HL-60 (cell line): ENCODE measurements at regions not wholly inside any gene's neighbourhood (a gene's known extent, or its start where the extent isn't known, plus 50 kb on each side); places are given as distances from the start of the nearest gene placed in this dataset.

Experiments
- DNase-seq, 2 experiments: peaks; one replicate each; pipeline ENCODE4 v3.0.0-alpha.2; 2010 to 2020; ENCODE audit warnings: low read depth in 1 of 2, low spot score in 1 of 2
- H3K27ac ChIP-seq: fragments of 250-450 bp; sonication (Bioruptor Pico); replicated peaks from 2 replicates; pipeline ENCODE4 v1.5.1; 2020; ENCODE audit warnings: mild to moderate bottlenecking, moderate library complexity
- H3K27me3 ChIP-seq: fragments of 250-450 bp; sonication (Bioruptor Pico); 2 replicates; pipeline ENCODE4 v1.5.1; 2021; ENCODE audit warnings: mild to moderate bottlenecking, moderate library complexity; ENCODE audit not compliant: insufficient read depth, poor library complexity, severe bottlenecking
- H3K4me3 ChIP-seq: replicated peaks from 2 replicates; pipeline ENCODE4 v1.5.1; 2011; ENCODE audit warnings: mild to moderate bottlenecking, control low read depth, low read length; ENCODE audit not compliant: insufficient read depth
- GABPA ChIP-seq: IDR thresholded peaks from 2 replicates; pipeline ENCODE4 v1.6.1; 2012; ENCODE audit warnings: low read depth
- POLR2AphosphoS5 ChIP-seq: IDR thresholded peaks from 2 replicates; pipeline ENCODE4 v1.6.1; 2012; ENCODE audit warnings: low read depth
- SPI1 ChIP-seq: IDR thresholded peaks from 2 replicates; pipeline ENCODE4 v1.6.1; 2012; ENCODE audit warnings: low read depth, mild to moderate bottlenecking, borderline replicate concordance
- TF ChIP-seq, protein P1 (sequence below): IDR thresholded peaks from 2 replicates; pipeline ENCODE4 v1.6.1; 2012; ENCODE audit warnings: low read depth; ENCODE audit not compliant: insufficient replicate concordance
- TF ChIP-seq, protein P2 (sequence below): IDR thresholded peaks from one replicate; pipeline ENCODE4 v1.5.1; 2011; ENCODE audit warnings: low read length, control low read depth, inconsistent platforms; ENCODE audit not compliant: insufficient read depth

DNA sequence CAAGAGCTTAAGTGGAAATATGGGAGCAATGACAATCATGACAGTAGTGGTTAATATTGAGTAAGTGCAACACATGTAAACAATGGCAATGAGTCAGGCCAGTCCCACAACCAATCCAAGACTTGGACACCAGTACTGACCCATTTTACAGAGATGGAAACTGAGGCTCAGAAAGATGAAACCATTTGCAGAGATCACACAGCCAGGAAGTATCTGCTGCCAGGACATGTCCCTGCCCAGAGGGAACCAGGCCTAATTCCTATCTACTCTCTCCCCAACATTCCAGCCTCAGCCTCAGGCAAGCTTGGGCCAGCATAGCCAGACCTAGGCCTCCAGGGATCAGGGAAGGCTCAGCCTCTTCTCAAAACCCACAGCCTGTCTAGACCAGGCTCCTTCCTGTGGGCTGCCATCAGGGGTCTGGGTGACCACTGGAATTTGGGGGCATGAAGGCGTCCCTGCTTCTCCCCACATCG is 395.1 kb downstream of the MN1 start:
- H3K4me3 ChIP-seq, result no peak overlapping the region
- H3K27ac ChIP-seq, result no peak overlapping the region
- H3K27me3 ChIP-seq, result no peaks in the 10 kb centered on the region
- no peak for DNase-seq
- TF ChIP-seq GABPA (no peak), POLR2AphosphoS5 (no peak), SPI1 (no peak)
- TF ChIP-seq, protein P1, sequence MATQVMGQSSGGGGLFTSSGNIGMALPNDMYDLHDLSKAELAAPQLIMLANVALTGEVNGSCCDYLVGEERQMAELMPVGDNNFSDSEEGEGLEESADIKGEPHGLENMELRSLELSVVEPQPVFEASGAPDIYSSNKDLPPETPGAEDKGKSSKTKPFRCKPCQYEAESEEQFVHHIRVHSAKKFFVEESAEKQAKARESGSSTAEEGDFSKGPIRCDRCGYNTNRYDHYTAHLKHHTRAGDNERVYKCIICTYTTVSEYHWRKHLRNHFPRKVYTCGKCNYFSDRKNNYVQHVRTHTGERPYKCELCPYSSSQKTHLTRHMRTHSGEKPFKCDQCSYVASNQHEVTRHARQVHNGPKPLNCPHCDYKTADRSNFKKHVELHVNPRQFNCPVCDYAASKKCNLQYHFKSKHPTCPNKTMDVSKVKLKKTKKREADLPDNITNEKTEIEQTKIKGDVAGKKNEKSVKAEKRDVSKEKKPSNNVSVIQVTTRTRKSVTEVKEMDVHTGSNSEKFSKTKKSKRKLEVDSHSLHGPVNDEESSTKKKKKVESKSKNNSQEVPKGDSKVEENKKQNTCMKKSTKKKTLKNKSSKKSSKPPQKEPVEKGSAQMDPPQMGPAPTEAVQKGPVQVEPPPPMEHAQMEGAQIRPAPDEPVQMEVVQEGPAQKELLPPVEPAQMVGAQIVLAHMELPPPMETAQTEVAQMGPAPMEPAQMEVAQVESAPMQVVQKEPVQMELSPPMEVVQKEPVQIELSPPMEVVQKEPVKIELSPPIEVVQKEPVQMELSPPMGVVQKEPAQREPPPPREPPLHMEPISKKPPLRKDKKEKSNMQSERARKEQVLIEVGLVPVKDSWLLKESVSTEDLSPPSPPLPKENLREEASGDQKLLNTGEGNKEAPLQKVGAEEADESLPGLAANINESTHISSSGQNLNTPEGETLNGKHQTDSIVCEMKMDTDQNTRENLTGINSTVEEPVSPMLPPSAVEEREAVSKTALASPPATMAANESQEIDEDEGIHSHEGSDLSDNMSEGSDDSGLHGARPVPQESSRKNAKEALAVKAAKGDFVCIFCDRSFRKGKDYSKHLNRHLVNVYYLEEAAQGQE, result no peak
- TF ChIP-seq, protein P2, sequence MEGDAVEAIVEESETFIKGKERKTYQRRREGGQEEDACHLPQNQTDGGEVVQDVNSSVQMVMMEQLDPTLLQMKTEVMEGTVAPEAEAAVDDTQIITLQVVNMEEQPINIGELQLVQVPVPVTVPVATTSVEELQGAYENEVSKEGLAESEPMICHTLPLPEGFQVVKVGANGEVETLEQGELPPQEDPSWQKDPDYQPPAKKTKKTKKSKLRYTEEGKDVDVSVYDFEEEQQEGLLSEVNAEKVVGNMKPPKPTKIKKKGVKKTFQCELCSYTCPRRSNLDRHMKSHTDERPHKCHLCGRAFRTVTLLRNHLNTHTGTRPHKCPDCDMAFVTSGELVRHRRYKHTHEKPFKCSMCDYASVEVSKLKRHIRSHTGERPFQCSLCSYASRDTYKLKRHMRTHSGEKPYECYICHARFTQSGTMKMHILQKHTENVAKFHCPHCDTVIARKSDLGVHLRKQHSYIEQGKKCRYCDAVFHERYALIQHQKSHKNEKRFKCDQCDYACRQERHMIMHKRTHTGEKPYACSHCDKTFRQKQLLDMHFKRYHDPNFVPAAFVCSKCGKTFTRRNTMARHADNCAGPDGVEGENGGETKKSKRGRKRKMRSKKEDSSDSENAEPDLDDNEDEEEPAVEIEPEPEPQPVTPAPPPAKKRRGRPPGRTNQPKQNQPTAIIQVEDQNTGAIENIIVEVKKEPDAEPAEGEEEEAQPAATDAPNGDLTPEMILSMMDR, result no peak

DNA sequence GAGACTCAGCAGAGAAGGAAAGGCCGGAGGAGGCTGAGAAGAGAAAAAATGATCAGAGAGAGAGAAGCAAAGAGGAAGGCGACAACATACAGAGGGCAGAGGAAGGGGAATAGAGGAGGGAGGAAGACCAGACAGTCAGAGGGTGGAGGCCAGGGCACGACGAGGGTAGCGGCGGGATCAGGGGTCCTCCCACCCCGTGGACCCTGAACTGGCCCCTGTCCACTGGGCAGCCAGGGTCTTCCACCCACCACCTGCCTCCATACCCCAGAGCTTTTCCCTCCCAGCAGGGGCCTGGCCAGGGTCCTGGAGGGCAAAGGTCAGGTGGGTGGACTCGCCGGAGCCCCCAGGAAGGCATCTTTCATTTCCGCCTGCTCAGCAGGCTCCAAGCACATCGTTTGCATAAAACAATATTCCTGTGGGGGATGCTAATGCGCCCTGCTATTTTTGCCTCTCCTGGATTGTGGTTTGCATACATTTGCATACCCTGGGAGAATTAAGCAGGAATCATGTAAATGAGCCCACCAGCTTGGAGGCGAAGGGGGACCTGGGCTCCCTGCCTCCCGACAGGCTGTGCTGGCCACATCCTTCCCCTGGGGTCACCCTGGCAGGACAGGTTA is 394.1 kb downstream of the MN1 start:
- H3K27me3 ChIP-seq, result no peaks in the 10 kb centered on the region
- TF ChIP-seq, protein P2, result no peak
- TF ChIP-seq GABPA (no peak), SPI1 (no peak), POLR2AphosphoS5 (no peak)
- TF ChIP-seq, protein P1, result no peak
- H3K4me3 ChIP-seq, result no peak overlapping the region
- no peak overlapping the region for H3K27ac ChIP-seq
- no peak for DNase-seq

DNA sequence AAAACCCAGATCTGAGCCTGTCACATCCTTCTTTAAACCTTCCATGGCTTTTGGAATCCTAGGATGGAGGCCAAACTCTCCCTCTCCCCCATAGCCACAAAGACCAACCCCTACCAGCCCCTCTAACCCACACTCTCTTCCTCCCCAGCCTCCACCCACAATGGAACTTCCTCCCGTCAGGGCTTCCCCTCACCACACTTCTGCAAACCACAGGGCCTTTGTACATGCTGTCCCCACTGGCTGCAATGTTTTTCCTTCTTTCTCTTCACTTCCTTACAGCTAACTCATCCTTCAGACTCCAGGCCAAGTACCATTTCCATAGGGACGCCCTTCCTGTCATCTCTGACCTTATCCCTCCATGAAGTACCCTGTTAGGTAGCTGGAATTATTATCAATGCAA is 393.5 kb downstream of the MN1 start:
- Histone ChIP-seq H3K27ac (no peak overlapping the region), H3K4me3 (no peak overlapping the region), H3K27me3 (no peaks in the 10 kb centered on the region)
- no peak for DNase-seq
- TF ChIP-seq POLR2AphosphoS5, result no peak
- TF ChIP-seq GABPA, result no peak
- TF ChIP-seq, protein P2, result no peak
- TF ChIP-seq SPI1, result no peak

DNA sequence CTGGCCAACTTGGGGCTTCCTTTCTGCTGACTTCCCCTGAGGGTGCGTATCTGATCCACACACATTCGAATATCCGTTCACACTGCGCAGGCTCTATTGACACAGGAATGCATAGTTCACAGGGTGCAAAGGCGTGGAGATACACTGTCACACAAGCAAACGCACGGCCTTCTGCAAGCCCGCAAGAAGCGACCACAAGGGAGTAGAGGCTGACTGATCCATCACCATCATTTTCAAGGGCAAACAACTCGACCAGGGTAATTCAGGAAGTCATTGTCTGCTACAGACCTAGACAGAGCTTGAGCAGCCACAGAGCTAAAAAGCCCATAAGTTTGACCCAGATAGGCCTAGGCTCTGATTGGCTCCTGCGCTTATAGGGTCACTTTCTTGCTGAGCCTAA is 392.3 kb downstream of the MN1 start:
- no peak overlapping the region for H3K27ac ChIP-seq
- TF ChIP-seq SPI1, result no peak
- TF ChIP-seq GABPA, result no peak
- no peak for TF ChIP-seq POLR2AphosphoS5
- TF ChIP-seq, protein P1, result no peak
- TF ChIP-seq, protein P2, result no peak
- DNase-seq, result no peak
- no peak overlapping the region for H3K4me3 ChIP-seq
- no peaks in the 10 kb centered on the region for H3K27me3 ChIP-seq
